ENCODE measurements at regions not wholly inside any gene's neighbourhood (a gene's known extent, or its start where the extent isn't known, plus 50 kb on each side); places are given as distances from the start of the nearest gene placed in this dataset.

DNA sequence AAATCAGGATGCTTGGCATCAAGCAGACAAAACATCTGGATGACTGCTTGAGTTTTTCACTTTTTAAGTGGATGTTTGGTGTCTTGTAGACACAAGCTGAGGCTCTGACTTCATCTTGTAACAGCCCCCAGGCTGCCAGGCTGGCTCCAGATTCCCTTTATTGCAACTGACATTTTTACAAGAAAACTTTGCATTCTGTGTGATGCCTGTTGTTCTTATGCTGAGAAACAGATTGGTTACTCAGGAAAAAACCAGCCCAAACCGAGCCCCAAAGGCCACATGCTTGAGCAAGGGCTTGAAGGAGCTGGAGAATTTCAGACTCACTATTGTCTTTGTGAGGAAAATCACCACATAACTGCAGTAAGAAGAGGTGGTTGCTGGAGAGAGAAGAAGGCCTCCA, 98.4 kb upstream of the PREP start:
- DNase-seq (ENCODE audit: low read depth): no peak

DNA sequence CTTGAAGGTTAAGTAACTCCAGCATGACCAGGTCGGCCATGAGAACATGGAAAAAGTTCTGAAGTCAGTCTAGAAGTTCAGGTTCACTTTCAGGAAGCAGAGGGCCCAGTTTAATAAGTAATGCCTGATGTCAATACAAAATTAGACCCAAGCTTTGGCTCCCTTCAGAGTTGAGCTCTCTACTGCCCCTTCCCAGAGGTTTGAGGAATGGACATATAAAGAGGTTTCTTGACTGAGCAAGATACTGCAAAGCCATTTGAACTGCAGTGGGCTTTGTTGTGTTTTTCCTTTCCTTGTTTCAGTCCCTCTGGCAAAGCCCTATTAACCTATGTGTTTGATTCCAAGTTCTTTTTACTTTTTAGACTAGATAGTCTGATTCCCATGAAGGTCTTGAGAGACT, 97.8 kb upstream of the PREP start:
- no peak for DNase-seq (ENCODE audit: low read depth)

DNA sequence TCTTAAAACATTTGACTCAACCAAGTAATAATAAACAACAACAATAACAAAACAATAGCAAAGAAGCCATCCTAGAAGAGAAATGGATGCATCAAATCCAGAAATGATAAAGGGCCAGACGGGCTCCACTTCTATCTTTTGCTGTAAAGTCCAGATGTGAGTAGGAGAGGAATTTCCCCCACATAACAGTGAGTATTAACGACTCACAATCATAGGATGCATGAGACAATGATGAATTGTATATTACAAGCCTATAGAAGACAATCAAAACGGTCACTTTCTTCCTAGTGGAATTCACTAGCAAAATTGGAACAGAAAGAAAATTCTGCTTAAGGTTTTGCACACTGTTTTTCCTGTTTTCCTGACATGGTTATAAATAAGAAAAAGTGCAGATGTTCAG, 97.0 kb upstream of the PREP start:
- peak; percentile 71 for DNase-seq (ENCODE audit: low read depth)

DNA sequence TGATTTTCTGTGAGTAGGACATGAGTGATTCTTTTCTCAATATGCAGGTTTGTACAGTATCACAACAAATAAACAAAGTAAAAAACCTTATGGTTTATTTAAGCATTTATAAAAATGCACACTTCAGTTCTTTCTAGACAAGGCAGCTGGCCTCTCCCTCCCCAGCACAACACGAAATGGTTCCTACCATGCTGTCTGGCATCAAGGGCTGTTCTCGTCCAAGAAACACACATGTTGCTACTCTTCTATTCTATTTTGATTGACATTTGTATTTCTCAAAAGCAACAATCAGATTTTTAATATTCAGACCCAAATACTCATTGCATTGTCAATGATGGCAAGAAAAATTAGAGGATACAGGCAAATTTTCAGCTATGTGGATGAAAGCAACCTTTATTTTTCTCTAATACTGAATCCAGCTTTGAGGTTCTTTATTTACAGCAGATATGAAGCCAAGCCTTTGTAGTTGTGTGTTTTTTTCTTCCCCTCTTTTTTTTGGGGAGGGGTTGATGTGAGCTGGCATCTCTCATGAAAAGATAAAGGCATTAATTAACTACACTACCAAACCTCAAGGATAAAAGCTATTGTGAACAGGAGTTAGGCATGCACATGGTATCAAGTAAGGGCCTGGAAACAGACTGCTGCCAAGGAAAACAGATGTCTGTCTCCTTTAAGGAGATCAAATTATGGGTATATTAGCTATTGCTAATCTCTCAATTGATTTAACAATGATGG, 96.4 kb upstream of the PREP start:
- no peak for DNase-seq (ENCODE audit: low read depth)

DNA sequence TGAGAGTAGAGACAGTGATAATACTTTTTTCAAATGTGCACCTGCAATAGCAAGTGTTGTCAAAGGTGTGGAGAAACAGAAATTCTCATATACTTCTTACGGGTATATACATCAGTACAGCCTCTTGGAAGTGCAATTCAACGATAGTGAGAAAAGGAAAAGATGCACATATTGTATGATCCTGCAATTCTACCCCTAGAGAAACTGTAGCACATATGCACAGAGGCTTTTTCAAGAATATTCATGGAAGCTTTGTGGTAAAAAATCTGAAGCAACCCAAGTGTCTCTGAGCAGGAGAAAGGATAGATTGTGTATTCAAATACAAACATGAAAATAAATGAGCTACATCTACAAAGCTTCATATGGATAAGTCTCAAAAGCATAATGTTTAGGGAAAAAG, 94.7 kb upstream of the PREP start:
- DNase-seq (ENCODE audit: low read depth): no peak

- no peak for DNase-seq (ENCODE audit: low read depth)
Observed at GRCh38 chr6:105495515-105495914, 92.6 kb upstream of the PREP start.

DNA sequence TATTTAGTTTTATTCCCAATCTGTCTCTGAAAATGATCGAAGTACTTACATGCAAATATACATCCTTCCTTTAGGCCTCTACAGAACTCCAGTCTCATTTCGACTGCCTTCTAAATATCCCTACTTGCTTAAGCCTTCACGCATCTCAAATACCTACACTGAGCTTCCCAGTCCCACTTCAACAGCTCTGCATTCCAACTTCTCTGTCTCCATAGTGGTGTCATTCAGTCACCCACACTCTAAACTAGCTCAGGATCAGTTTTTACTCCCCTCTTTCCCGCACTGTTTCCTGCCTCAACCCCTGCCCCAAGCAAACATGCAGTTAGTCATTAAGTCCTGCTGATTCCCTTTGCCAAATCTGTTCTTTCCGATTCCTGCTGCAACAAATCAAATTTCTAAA, 91.8 kb upstream of the PREP start:
- DNase-seq (ENCODE audit: low read depth): no peak

- no peak for DNase-seq (ENCODE audit: low read depth)
Observed at GRCh38 chr6:105493736-105494135, 90.9 kb upstream of the PREP start.

- DNase-seq (ENCODE audit: low read depth): peak; percentile 23
Observed at GRCh38 chr6:105492706-105493673, 90.1 kb upstream of the PREP start.

- no peak for DNase-seq (ENCODE audit: low read depth)
Observed at GRCh38 chr6:105489216-105489530, 86.3 kb upstream of the PREP start.

DNA sequence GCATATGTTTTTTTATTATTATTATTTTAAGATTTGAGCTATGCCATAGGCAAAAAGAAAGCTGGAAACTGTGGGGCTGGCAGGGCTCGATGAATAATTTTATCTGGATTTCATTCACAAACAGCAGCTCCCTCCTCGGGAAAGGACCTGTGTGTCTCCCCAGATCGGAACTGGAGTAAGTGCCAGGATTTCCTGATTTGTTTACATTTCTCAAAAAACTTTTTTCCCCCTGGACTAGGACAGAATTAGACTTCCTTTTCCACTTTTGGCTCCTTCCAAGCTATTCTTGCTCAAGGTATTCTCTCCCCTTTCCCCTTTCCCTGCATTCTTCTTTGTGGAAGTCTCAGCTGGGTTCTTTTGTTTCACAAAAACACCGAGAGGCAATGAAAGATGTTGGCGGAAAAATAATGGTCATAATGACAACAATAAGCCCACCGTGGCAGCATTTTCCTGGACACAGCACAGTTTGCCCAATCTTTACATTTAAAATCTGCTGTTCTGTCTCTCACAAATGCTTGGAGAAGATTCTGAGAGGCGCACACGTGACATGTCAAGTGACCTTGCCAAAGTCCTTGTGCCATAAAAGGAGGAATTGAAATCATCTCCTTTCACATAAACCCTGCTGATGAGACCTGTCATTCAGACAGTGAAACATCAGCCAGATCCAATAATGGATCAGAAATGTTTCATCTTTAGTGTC, 85.8 kb upstream of the PREP start:
- no peak for DNase-seq (ENCODE audit: low read depth)

- DNase-seq (ENCODE audit: low read depth): no peak
Observed at GRCh38 chr6:105487040-105487790, 84.3 kb upstream of the PREP start.

DNA sequence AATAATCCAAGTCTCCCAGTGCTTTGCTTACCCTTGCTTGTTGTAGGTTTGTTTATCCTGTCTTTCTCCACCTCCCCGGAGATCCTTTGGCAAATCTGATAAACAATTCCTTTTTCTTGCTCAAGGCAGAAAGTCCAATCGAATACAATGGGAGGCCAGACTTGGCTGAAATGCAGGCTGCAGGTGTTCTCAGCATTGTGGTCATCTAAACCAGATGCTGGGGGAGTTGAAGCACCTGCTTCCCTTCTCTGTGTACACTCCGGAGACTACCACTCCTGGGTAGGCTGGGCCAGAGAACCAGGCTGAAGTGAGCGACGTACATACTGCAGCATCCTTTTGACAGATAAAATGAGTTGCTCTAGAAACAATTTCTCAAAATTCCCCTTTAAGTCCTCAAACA, 82.6 kb upstream of the PREP start:
- DNase-seq (ENCODE audit: low read depth): no peak

DNA sequence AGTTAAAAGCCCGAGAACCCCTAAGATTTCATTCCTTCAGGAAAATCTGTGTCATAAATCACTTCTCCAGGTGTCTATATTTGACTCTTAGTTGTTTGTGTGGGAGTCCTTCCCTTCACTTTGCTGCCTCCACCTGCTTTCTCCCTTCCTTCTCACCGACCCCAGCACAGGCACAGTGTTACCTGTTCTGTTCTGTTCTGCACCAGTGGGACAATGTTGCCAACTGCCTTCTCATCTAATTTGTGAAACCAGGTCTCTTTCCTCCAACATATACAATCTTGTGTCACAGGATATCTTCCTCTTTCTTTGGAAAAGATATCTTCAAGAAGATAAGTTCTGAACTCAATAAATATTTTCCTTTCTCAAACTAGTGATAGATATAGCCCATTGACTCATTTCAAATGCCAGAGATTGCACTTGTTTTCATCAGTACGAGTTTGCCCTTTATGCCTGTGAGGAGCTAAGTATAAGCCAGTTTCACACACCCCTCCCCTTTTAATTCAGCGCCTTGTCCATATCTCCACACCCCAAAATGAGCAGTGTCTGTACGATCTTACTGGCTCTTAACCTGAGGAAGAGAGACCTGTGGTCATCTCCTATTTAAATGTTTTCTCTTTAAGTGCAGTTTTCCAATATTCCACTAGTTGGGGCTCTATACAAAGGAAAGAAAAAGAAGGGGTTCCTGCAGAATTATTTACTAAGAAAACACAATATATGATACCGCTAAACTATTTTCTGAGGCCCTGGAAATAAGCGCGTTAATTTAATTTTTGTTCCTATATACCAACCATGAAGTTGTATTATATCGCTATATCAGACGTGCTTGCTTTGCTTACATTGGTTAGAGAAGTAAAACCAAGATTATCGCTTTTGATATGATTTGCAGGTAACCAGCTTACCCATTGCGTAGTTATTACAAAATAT, 81.6 kb upstream of the PREP start:
- peak; percentile 75 for DNase-seq (ENCODE audit: low read depth)

DNA sequence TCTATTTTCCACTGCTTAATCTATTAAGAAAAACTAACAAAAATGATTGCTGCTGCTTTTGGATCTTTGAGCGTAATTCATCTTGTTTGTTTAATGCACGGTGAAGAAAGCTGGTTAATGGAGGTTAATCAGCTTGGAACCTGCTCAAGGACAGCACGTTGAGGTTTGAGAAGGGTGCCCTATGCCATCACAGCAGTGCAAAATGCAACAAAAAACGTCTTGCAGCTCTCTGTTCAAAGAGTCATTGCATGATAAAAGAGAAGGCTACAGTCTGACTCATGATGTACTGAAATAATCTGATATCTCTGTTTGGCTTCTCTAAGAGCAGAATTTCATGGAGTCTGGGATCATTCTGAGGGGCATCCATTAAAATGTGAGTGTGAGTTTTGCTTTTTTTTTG, 80.6 kb upstream of the PREP start:
- peak; percentile 30 for DNase-seq (ENCODE audit: low read depth)

DNA sequence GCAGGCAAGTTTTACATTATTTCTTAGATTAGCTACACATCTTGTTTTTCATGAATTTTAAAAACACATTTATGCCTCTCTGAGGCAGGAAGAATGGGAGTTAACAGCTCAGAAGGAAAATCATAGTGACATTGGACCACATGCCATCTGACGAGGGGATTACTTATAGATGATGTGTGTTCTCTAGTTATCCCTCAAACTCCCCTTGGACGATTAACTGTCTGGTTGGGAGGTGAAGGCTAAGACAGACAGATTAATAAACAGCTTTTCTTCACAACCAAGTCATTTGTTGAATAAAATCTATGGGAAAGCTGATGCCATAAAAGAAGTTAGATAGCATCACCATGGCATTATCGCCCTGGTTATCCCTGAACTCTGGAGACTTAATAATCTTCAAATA, 80.0 kb upstream of the PREP start:
- no peak for DNase-seq (ENCODE audit: low read depth)

DNA sequence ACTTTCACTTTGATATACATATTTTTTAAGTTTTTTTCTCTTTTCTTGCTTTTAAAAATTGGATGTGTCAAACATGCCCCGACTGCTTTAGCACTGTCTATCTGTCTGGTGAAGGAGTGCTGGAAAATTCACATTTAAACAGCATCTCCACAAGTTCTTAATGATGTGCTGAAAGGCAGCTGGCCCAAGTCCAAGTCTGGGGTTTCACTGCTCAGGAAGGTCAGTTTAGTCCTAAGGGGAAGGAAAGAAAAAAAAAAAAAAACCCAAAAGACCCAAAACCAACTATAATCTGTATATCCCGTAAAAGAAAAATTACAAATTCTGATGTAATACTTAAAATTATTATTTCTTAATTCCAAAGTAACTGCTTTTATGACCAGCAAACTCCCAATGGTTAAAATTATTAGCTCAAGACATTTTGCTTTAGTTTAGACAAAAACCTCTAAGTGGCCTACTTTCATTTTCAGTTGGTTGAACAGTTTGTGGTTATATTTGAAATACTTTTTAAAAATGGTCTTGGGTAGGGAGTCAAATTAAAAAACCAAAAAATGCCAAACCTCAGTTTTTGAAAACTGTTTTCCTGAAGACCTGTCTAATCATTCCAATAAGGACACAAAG, 79.5 kb upstream of the PREP start:
- DNase-seq (ENCODE audit: low read depth): no peak

- DNase-seq (ENCODE audit: low read depth): no peak
Observed at GRCh38 chr6:105476978-105477377, 74.1 kb upstream of the PREP start.

GRCh38 chr6:105474234-105474633, 71.4 kb upstream of the PREP start:
- DNase-seq (ENCODE audit: low read depth): no peak

GRCh38 chr6:105469946-105470345, 67.1 kb upstream of the PREP start:
- DNase-seq (ENCODE audit: low read depth): no peak

Data from HT1080 (cell line).